ENCODE measurements at regions not wholly inside any gene's neighbourhood (a gene's known extent, or its start where the extent isn't known, plus 50 kb on each side); places are given as distances from the start of the nearest gene placed in this dataset.

- TF ChIP-seq ZNF644 (tag; IDR thresholded peaks at IDR 0.05; ENCODE audit: low read depth) (no peak), BCL6 (CRISPR knock-in tag; IDR thresholded peaks at IDR 0.05) (no peak), PHB2 (IDR thresholded peaks at IDR 0.05; ENCODE audit: low read depth) (no peak), ZFX (CRISPR knock-in tag; IDR thresholded peaks at IDR 0.05) (no peak), ZNF3 (CRISPR knock-in tag; IDR thresholded peaks at IDR 0.05) (no peak), SREBF2 (CRISPR knock-in tag; IDR thresholded peaks at IDR 0.05) (no peak), EZH2 (IDR thresholded peaks at IDR 0.05; ENCODE audit: borderline replicate concordance, low read depth, low read length) (no peak), CBX3 (IDR thresholded peaks at IDR 0.05; ENCODE audit: borderline replicate concordance in 1 of 2, low read length in 2 of 2) (no peak), THRAP3 (IDR thresholded peaks at IDR 0.05; ENCODE audit: borderline replicate concordance) (no peak), NFIC (IDR thresholded peaks at IDR 0.05) (no peak), KLF13 (tag; IDR thresholded peaks at IDR 0.05; ENCODE audit: borderline replicate concordance, low read depth) (no peak), ZNF24 (IDR thresholded peaks at IDR 0.05) (no peak), ARID1B (IDR thresholded peaks at IDR 0.05) (no peak)
- TF ChIP-seq, protein P1, sequence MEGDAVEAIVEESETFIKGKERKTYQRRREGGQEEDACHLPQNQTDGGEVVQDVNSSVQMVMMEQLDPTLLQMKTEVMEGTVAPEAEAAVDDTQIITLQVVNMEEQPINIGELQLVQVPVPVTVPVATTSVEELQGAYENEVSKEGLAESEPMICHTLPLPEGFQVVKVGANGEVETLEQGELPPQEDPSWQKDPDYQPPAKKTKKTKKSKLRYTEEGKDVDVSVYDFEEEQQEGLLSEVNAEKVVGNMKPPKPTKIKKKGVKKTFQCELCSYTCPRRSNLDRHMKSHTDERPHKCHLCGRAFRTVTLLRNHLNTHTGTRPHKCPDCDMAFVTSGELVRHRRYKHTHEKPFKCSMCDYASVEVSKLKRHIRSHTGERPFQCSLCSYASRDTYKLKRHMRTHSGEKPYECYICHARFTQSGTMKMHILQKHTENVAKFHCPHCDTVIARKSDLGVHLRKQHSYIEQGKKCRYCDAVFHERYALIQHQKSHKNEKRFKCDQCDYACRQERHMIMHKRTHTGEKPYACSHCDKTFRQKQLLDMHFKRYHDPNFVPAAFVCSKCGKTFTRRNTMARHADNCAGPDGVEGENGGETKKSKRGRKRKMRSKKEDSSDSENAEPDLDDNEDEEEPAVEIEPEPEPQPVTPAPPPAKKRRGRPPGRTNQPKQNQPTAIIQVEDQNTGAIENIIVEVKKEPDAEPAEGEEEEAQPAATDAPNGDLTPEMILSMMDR (IDR thresholded peaks at IDR 0.05 in 2 of 3, conservative IDR thresholded peaks at IDR 0.05 in 1 of 3; ENCODE audit: insufficient read depth in 2 of 3, low read depth in 1 of 3, low read length in 3 of 3): no peak
These were observed 211.6 kb downstream of the RNF144B start for GRCh38 chr6:18598551-18599264.
